Astrocyte (in vitro differentiated cells and primary cell): ENCODE measurements at regions not wholly inside any gene's neighbourhood (a gene's known extent, or its start where the extent isn't known, plus 50 kb on each side); places are given as distances from the start of the nearest gene placed in this dataset.

Experiments
- DNase-seq: peaks from one replicate; pipeline ENCODE4 v3.0.0-alpha.2; 2010; ENCODE audit warnings: low read depth
- FAIRE-seq: peaks from 2 replicates; lab custom pipeline; 2011; peaks lifted over from hg19 to GRCh38; lab: Jason Lieb, UNC
- H2AFZ ChIP-seq: 2 replicates; pipeline ENCODE4 v1.6.0; 2012; ENCODE audit warnings: low read depth, low read length, inconsistent platforms
- H3K27ac ChIP-seq: 2 replicates; pipeline ENCODE4 v1.5.1; 2011; ENCODE audit warnings: low read depth, low read length, inconsistent platforms
- H3K27me3 ChIP-seq: 2 replicates; pipeline ENCODE4 v1.6.0; 2011; ENCODE audit warnings: low read length, inconsistent platforms; ENCODE audit not compliant: insufficient read depth
- H3K36me3 ChIP-seq: 2 replicates; pipeline ENCODE4 v1.5.1; 2011; ENCODE audit warnings: low read length, inconsistent platforms; ENCODE audit not compliant: insufficient read depth
- H3K4me1 ChIP-seq: 2 replicates; pipeline ENCODE4 v1.5.1; 2011; ENCODE audit warnings: low read length, inconsistent platforms; ENCODE audit not compliant: insufficient read depth
- H3K4me2 ChIP-seq: 2 replicates; pipeline ENCODE4 v1.6.0; 2012; ENCODE audit warnings: low read length, inconsistent platforms
- H3K4me3 ChIP-seq: 2 replicates; pipeline ENCODE4 v1.5.1; 2011; ENCODE audit warnings: low read depth, mild to moderate bottlenecking, low read length, inconsistent platforms; ENCODE audit not compliant: insufficient read depth
- H3K79me2 ChIP-seq: 2 replicates; pipeline ENCODE4 v1.6.0; 2012; ENCODE audit warnings: mild to moderate bottlenecking, low read length, inconsistent platforms; ENCODE audit not compliant: insufficient read depth
- H3K9ac ChIP-seq: 2 replicates; pipeline ENCODE4 v1.6.0; 2012; ENCODE audit warnings: mild to moderate bottlenecking, low read length, inconsistent platforms
- H3K9me3 ChIP-seq: 2 replicates; pipeline ENCODE4 v1.5.1; 2012; ENCODE audit warnings: low read depth, mild to moderate bottlenecking, low read length, inconsistent platforms; ENCODE audit not compliant: insufficient read depth
- H4K20me1 ChIP-seq: 2 replicates; pipeline ENCODE4 v1.6.0; 2012; ENCODE audit warnings: low read length, inconsistent platforms; ENCODE audit not compliant: insufficient read depth
- H3K27ac Mint-ChIP-seq: one replicate; pipeline ENCODE4 v1.8.0; 2021; ENCODE audit warnings: mild to moderate bottlenecking, mixed read lengths; ENCODE audit not compliant: unreplicated experiment
- H3K27me3 Mint-ChIP-seq: one replicate; pipeline ENCODE4 v1.8.0; 2021; ENCODE audit warnings: low read depth, mixed read lengths; ENCODE audit not compliant: unreplicated experiment
- H3K36me3 Mint-ChIP-seq: one replicate; pipeline ENCODE4 v1.8.0; 2021; ENCODE audit warnings: low read depth, mixed read lengths; ENCODE audit not compliant: unreplicated experiment
- H3K4me1 Mint-ChIP-seq: one replicate; pipeline ENCODE4 v1.8.0; 2021; ENCODE audit warnings: low read depth, mixed read lengths; ENCODE audit not compliant: unreplicated experiment
- H3K4me3 Mint-ChIP-seq: one replicate; pipeline ENCODE4 v1.8.0; 2021; ENCODE audit warnings: mild to moderate bottlenecking, moderate library complexity, mixed read lengths; ENCODE audit not compliant: unreplicated experiment
- H3K9me3 Mint-ChIP-seq: one replicate; pipeline ENCODE4 v1.8.0; 2021; ENCODE audit warnings: mild to moderate bottlenecking, mixed read lengths; ENCODE audit not compliant: unreplicated experiment
- EZH2 ChIP-seq: IDR thresholded peaks from 2 replicates; pipeline ENCODE4 v1.6.1; 2012; ENCODE audit warnings: mild to moderate bottlenecking, low read length, inconsistent platforms; ENCODE audit not compliant: insufficient read depth
- TF ChIP-seq, protein P1 (sequence below): IDR thresholded peaks from 2 replicates; pipeline ENCODE4 v1.5.1; 2011; ENCODE audit warnings: low read depth, mild to moderate bottlenecking, inconsistent platforms, low read length, moderate library complexity; ENCODE audit not compliant: insufficient read depth

DNA sequence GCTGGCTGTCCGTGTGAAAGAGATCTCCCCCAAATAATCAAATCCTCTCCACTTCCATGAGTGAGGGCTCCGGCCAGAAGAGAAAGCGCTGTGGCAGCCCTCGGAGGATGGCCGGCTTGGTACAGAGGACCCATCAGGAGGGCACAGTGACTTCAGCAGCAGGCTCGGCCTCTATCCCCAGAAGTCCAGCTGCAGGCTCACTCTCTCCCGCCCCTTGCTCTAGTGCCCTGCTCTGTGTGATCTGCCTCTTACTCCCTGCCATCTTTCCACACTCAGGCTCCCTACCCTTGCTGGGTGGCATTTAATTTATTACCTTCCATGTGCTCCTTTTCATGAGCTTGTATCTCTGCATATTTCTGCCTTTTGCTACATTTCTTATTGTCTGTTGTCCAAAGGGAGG, 129.7 kb downstream of the SPATA19 start:
- Histone ChIP-seq H4K20me1 (no peaks in the 10 kb centered on the region), H3K79me2 (no peaks in the 10 kb centered on the region), H3K9me3 (no peaks in the 10 kb centered on the region), H3K9ac (no peak overlapping the region), H3K4me3 (no peak overlapping the region), H2AFZ (no peak overlapping the region), H3K4me1 (no peaks in the 10 kb centered on the region), H3K36me3 (no peaks in the 10 kb centered on the region), H3K4me2 (no peak overlapping the region), H3K27me3 (no peaks in the 10 kb centered on the region), H3K27ac (no peak overlapping the region)
- Mint-ChIP-seq H3K27me3 (peaks cover 18% of the 10 kb centered on the region), H3K9me3 (peaks cover 5% of the 10 kb centered on the region), H3K36me3 (no peaks in the 10 kb centered on the region), H3K27ac (no peak overlapping the region), H3K4me3 (peak overlapping the region; percentile 58), H3K4me1 (peaks cover 36% of the 10 kb centered on the region)
- TF ChIP-seq, protein P1, sequence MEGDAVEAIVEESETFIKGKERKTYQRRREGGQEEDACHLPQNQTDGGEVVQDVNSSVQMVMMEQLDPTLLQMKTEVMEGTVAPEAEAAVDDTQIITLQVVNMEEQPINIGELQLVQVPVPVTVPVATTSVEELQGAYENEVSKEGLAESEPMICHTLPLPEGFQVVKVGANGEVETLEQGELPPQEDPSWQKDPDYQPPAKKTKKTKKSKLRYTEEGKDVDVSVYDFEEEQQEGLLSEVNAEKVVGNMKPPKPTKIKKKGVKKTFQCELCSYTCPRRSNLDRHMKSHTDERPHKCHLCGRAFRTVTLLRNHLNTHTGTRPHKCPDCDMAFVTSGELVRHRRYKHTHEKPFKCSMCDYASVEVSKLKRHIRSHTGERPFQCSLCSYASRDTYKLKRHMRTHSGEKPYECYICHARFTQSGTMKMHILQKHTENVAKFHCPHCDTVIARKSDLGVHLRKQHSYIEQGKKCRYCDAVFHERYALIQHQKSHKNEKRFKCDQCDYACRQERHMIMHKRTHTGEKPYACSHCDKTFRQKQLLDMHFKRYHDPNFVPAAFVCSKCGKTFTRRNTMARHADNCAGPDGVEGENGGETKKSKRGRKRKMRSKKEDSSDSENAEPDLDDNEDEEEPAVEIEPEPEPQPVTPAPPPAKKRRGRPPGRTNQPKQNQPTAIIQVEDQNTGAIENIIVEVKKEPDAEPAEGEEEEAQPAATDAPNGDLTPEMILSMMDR: no peak
- TF ChIP-seq EZH2: no peak
- DNase-seq: no peak
- no peak for FAIRE-seq

DNA sequence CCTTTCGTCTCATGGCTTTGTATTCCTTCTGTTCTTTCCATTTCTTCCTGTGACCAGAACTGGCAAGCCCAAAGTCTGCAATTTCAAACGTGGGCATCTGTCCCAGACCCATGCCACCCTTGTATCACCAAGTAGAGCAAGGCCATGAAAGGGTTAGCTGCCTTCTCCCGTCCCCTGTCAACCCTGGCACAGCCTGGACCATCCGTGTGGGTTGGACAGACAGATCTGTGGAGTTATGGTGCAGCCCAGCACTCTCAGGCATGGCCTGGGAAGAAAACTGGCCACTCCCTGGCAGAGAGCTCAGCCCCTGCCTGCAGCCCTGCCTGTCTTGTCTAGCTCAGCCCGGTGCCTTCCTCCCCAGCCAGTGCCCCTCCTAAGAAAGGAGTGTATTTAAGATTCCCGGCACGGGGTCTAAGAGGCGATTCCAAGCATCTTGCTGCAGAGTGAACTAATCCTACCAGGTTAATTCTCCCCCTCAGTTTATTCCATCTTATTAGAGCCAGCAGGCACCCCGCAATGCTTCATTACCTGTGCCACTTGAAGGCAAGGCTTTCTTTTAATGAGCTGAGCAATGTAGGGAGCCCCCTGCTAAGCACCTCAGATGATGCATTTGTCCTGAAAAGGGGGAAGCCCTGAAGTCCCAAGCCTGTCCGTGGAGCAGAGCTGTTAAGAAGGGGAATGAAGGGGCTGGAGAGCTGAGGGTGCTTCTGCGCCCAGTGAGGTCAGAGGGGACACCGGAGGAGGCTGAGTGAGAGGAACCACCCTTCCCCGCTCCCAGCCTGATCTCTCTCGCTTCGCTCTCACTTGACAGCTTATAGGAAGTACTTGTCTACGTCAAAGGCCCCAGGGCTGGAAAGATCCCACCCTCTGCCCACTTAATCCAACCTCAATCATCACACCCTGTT, 130.6 kb downstream of the SPATA19 start:
- H3K27me3 ChIP-seq: no peaks in the 10 kb centered on the region
- no peak overlapping the region for H2AFZ ChIP-seq
- H3K27ac Mint-ChIP-seq: no peak overlapping the region
- no peak overlapping the region for H3K27ac ChIP-seq
- no peaks in the 10 kb centered on the region for H3K79me2 ChIP-seq
- H4K20me1 ChIP-seq: no peaks in the 10 kb centered on the region
- H3K27me3 Mint-ChIP-seq: peaks cover 18% of the 10 kb centered on the region
- H3K36me3 Mint-ChIP-seq: no peaks in the 10 kb centered on the region
- FAIRE-seq (no peak), DNase-seq (no peak)
- H3K9me3 ChIP-seq: no peaks in the 10 kb centered on the region
- H3K4me3 ChIP-seq: no peak overlapping the region
- TF ChIP-seq, protein P1: no peak
- no peak for TF ChIP-seq EZH2
- H3K4me3 Mint-ChIP-seq: no peak overlapping the region
- no peaks in the 10 kb centered on the region for H3K36me3 ChIP-seq
- H3K9me3 Mint-ChIP-seq: peaks cover 5% of the 10 kb centered on the region
- H3K9ac ChIP-seq: no peak overlapping the region
- H3K4me1 ChIP-seq: no peaks in the 10 kb centered on the region
- H3K4me1 Mint-ChIP-seq: peaks cover 36% of the 10 kb centered on the region
- no peak overlapping the region for H3K4me2 ChIP-seq

GRCh38 chr11:133713844-133714243, 131.5 kb downstream of the SPATA19 start:
- no peak for FAIRE-seq
- TF ChIP-seq, protein P1: no peak
- Histone ChIP-seq H3K27me3 (no peaks in the 10 kb centered on the region), H3K27ac (no peak overlapping the region), H3K4me2 (no peak overlapping the region), H3K9ac (no peak overlapping the region), H3K36me3 (no peaks in the 10 kb centered on the region), H2AFZ (no peak overlapping the region), H3K4me3 (no peak overlapping the region), H3K79me2 (no peaks in the 10 kb centered on the region), H3K9me3 (no peaks in the 10 kb centered on the region), H3K4me1 (no peaks in the 10 kb centered on the region), H4K20me1 (no peaks in the 10 kb centered on the region)
- Mint-ChIP-seq H3K36me3 (no peaks in the 10 kb centered on the region), H3K27me3 (peaks cover 18% of the 10 kb centered on the region), H3K27ac (no peak overlapping the region), H3K4me1 (peaks cover 34% of the 10 kb centered on the region), H3K4me3 (no peak overlapping the region), H3K9me3 (peaks cover 5% of the 10 kb centered on the region)
- DNase-seq: no peak
